K562 (cell line): ENCODE measurements at regions not wholly inside any gene's neighbourhood (a gene's known extent, or its start where the extent isn't known, plus 50 kb on each side); places are given as distances from the start of the nearest gene placed in this dataset.

Source experiments
- CGGBP1 ChIP-seq: fragments of 250-450 bp; sonication (Bioruptor Pico); IDR thresholded peaks from 2 replicates; pipeline ENCODE4 v1.9.0; 2021; ENCODE audit warnings: mild to moderate bottlenecking
- CHCHD3 ChIP-seq: fragments of 250-450 bp; sonication (Bioruptor Pico); IDR thresholded peaks from 2 replicates; pipeline ENCODE4 v2.1.2; 2022; ENCODE audit warnings: mild to moderate bottlenecking
- FOXJ3 ChIP-seq: sonication (generic); formaldehyde crosslinking; IDR thresholded peaks from 2 replicates; pipeline ENCODE4 v1.4.0; 2020; ENCODE audit warnings: mild to moderate bottlenecking, missing genetic modification reagents
- NBN ChIP-seq: fragments of 450-650 bp; IDR thresholded peaks from 2 replicates; pipeline ENCODE4 v1.6.1; 2016; ENCODE audit warnings: low read depth, mild to moderate bottlenecking
- NFE2 ChIP-seq: IDR thresholded peaks from 2 replicates; pipeline ENCODE4 v1.6.1; 2014; ENCODE audit warnings: antibody characterized with exemption, low read depth
- NFYB ChIP-seq: IDR thresholded peaks from 2 replicates; pipeline ENCODE4 v1.6.1; 2011; ENCODE audit warnings: mild to moderate bottlenecking, moderate library complexity; ENCODE audit not compliant: insufficient read length; ENCODE audit errors: extremely low read depth
- NKRF ChIP-seq: fragments of 450-650 bp; IDR thresholded peaks from 2 replicates; pipeline ENCODE4 v1.6.1; 2016; ENCODE audit warnings: borderline replicate concordance
- SRSF7 ChIP-seq: fragments of 200-400 bp; formaldehyde crosslinking; optimal IDR thresholded peaks from 2 replicates; pipeline ENCODE3; 2017; ENCODE audit warnings: mild to moderate bottlenecking, low read depth, low read length
- TAF1 ChIP-seq: IDR thresholded peaks from 2 replicates; pipeline ENCODE4 v1.6.1; 2011; ENCODE audit warnings: mild to moderate bottlenecking, low read length, moderate library complexity; ENCODE audit not compliant: insufficient read depth, control insufficient read depth, severe bottlenecking; ENCODE audit errors: extremely low read depth
- TCF15 ChIP-seq: fragments of 250-450 bp; sonication (Bioruptor Pico); IDR thresholded peaks from 2 replicates; pipeline ENCODE4 v1.8.0; 2022; ENCODE audit warnings: moderate library complexity, mild to moderate bottlenecking, inconsistent platforms
- WHSC1 ChIP-seq: IDR thresholded peaks from one replicate; pipeline ENCODE4 v1.6.1; 2012; ENCODE audit warnings: low read length, control low read depth, inconsistent platforms
- ZNF263 ChIP-seq: sonication (generic); formaldehyde crosslinking; IDR thresholded peaks from 2 replicates; pipeline ENCODE4 v1.8.0; 2022; ENCODE audit warnings: mild to moderate bottlenecking, missing genetic modification reagents, borderline replicate concordance
- ZNF277 ChIP-seq: fragments of 250-450 bp; sonication (Bioruptor Pico); IDR thresholded peaks from 2 replicates; pipeline ENCODE4 v1.8.0; 2022; ENCODE audit warnings: inconsistent platforms, mild to moderate bottlenecking, moderate library complexity, borderline replicate concordance
- ZNF3 ChIP-seq: fragments of 250-450 bp; sonication (Bioruptor Pico); IDR thresholded peaks from 2 replicates; pipeline ENCODE4 v1.5.0; 2021; ENCODE audit warnings: mild to moderate bottlenecking, moderate library complexity
- ZNF512 ChIP-seq: IDR thresholded peaks from 2 replicates; pipeline ENCODE4 v1.6.1; 2016; ENCODE audit warnings: missing genetic modification characterization, missing compliant biosample characterization
- ZNF592 ChIP-seq: fragments of 450-650 bp; IDR thresholded peaks from 2 replicates; pipeline ENCODE4 v1.6.1; 2017; ENCODE audit warnings: antibody characterized with exemption, mild to moderate bottlenecking
- ZNF644 ChIP-seq: fragments of 200-800 bp; sonication (Bioruptor generic); IDR thresholded peaks from 2 replicates; pipeline ENCODE4 v1.6.1; 2016; ENCODE audit warnings: low read depth, missing genetic modification characterization, missing compliant biosample characterization

GRCh38 chr9:97237951-97238889, 69.2 kb upstream of the CCDC180 start (continued):
- no peak for TF ChIP-seq ZNF277 (CRISPR knock-in tag)
- TF ChIP-seq WHSC1: no peak
- no peak for TF ChIP-seq TCF15
- TF ChIP-seq ZNF263 (CRISPR knock-in tag): peak; percentile 62; the same call in 1 of the 2 replicates
- no peak for TF ChIP-seq SRSF7
- TF ChIP-seq ZNF3: no peak
- peak; percentile 45; the same call in 1 of the 2 replicates for TF ChIP-seq NKRF
- no peak for TF ChIP-seq NFE2
- peak; percentile 85 for TF ChIP-seq ZNF592
- peak; percentile 69 for TF ChIP-seq TAF1
- TF ChIP-seq ZNF512 (tag): no peak
- no peak for TF ChIP-seq FOXJ3 (CRISPR knock-in tag)
- no peak for TF ChIP-seq ZNF644 (tag)
- TF ChIP-seq NFYB: no peak
- TF ChIP-seq CGGBP1 (CRISPR knock-in tag): no peak
- TF ChIP-seq NBN: peak; percentile 84
- TF ChIP-seq CHCHD3 (CRISPR knock-in tag): no peak
